ENCODE measurements at regions not wholly inside any gene's neighbourhood (a gene's known extent, or its start where the extent isn't known, plus 50 kb on each side); places are given as distances from the start of the nearest gene placed in this dataset.

DNA sequence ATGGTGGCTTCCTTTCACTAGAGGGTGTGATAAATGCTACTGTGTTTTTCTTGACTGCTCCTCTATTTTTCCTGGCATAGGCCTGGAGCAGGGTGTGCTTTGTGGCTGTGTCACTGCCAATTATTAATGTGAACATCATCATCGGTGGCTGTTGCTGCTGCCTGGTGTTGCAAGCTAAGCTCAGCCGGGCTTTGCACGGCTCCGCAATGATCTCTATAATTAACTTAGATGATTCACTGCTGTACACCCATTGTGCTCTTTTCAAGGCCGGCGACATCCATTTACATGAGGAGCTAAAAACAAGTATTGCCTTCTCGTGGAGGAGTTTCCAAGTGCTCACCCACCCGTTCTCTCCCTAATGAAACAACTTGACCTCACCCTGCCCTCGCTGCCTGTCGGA, 160.1 kb upstream of the IRX3 start:
- no peak for DNase-seq (ENCODE audit: low spot score)

DNA sequence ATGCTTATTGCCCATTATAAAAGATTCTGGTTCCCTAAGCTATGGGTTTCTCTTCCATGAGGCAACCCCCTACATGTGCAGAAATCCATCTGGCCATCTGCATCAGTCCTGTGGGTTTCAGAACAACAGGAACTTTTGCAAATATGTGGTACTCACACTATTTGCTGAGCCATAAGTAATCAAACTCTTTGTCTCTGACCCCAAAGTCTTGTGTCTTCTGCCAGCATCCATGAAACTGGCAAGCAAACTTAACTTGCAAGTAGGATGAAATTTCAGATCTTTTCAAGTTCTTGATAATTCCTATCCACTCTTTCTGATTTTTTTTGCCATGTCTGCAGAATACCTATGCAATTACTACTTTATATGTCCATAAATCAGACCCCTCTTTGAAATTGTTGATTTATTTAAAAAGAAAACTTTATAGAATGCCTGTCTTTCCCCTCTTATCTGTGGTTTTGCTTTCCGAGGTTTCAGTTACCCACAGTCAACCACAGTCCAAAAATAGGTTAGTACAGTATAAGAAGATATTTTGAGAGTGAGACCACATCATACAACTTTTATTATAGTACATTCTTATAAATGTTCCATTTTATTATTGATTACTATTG, 158.4 kb upstream of the IRX3 start:
- DNase-seq (ENCODE audit: low spot score) = no peak

DNA sequence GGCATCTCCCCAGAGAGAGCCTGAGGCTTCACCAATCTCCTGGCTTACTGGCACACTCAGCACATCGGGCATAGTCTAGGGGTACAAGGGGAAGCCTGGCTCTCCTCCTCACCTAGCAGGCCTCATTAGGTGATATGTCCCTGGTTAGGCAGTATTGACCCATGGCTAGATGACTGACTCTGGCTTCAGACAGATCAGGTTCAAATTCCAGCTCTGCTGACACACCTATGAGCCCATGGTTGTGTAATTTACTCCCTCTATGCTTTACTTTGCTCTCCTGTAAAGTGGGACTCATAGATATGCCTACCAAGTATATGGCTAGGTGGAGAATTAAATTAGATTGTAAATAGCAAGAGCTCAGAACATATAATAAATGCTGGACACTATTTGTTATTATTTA, 157.3 kb upstream of the IRX3 start:
- DNase-seq (ENCODE audit: low spot score) = no peak

GRCh38 chr16:54443352-54443751, 156.8 kb upstream of the IRX3 start:
- DNase-seq (ENCODE audit: low spot score) = no peak

DNA sequence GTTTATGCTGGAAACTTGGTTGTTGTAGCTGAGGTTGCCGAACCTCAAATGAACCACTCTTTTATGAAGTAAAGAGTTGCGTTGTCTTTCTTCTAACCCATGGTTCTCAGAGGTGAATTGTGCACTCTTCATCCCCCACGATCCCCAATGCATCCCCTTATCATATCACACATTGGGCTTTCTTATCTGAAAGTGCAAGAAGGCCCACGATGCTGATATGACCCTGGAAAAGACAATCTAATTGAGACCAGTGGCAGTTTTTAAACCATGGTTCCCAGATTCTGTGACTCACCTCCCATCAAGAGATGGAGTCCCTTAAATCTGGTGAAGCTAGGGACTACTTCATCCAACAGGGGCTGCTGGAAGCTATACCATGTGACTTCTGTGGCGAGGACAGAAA, 156.3 kb upstream of the IRX3 start:
- DNase-seq (ENCODE audit: low spot score) = no peak

DNA sequence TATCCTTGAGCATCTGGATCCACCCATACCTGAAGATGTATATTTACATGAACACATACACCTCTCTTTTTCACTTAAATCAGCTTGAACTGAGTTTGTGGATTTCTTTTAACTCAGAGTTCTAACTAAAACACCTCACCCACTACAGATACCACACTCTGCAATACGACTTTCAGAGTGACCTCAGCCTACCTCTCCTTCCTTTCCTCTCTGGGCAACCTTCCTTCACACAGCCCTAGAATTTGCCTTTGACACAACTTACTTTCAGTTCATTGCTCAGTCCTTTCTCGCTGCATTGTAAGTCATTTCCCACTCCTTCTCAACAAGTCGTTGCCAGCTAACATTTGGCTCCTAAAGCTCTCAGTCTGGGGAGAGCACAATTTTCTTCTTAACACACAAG, 151.9 kb upstream of the IRX3 start:
- no peak for DNase-seq (ENCODE audit: low spot score)

- no peak for DNase-seq (ENCODE audit: low spot score)
These were observed 151.3 kb upstream of the IRX3 start for GRCh38 chr16:54437921-54438320.

DNA sequence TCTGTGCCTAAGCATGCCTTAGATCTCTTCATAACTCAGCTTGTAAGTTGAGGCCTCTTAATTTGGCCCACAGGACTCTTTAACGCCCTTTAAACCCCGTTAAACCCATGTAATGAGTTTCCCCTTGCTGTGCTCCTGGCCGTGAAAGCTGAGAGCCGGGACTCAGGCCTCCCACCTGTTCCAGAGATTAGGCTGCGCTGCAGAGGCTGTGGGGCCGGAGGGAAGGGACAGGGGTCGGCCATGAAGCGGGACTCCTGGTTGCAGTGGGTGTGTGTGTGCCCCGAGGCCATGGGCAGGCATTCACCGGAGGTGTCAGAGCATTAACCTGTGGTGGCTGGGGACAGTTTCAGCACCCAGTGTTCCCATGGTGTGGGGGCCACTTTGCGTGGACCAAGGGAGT, 150.8 kb upstream of the IRX3 start:
- DNase-seq (ENCODE audit: low spot score) = no peak

DNA sequence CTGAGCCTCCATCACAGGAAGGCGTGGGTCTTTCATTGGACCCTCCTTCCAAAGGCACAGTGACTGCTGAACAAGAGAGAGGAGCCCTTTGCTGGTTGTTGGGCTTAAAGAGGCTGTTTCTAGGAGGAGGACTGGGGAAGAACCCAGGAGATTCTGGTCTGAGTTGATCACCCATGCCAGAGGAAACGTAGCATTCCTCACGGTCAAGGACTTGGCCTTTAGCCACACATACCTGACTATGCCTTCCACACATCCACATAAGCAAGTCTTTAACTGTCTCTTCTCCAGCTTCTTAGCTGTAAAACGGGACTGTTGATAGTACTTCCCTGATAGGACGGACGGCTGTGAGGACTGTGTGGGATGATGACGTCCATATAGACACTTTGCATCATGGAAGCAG, 149.8 kb upstream of the IRX3 start:
- DNase-seq (ENCODE audit: low spot score) = no peak

DNA sequence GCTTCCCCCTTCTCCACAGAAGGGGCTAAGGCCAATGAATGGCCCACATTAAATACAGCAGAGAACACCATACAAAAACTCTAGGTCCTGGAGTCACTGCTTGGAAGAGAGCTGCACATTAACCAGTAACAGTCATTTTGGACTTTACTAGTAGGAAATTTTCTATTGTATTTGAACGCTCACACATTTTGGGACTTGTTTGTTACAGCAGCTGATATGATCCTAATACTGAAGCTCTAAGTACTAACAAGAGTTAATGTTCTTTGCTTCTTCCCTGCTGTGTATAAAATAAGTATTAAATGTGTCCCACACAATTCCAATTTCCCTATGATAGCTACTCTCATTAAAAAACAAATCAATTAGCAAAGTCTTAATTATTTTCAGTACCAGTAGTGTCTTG, 148.3 kb upstream of the IRX3 start:
- no peak for DNase-seq (ENCODE audit: low spot score)

GRCh38 chr16:54432897-54433229, 146.3 kb upstream of the IRX3 start:
- no peak for DNase-seq (ENCODE audit: low spot score)

DNA sequence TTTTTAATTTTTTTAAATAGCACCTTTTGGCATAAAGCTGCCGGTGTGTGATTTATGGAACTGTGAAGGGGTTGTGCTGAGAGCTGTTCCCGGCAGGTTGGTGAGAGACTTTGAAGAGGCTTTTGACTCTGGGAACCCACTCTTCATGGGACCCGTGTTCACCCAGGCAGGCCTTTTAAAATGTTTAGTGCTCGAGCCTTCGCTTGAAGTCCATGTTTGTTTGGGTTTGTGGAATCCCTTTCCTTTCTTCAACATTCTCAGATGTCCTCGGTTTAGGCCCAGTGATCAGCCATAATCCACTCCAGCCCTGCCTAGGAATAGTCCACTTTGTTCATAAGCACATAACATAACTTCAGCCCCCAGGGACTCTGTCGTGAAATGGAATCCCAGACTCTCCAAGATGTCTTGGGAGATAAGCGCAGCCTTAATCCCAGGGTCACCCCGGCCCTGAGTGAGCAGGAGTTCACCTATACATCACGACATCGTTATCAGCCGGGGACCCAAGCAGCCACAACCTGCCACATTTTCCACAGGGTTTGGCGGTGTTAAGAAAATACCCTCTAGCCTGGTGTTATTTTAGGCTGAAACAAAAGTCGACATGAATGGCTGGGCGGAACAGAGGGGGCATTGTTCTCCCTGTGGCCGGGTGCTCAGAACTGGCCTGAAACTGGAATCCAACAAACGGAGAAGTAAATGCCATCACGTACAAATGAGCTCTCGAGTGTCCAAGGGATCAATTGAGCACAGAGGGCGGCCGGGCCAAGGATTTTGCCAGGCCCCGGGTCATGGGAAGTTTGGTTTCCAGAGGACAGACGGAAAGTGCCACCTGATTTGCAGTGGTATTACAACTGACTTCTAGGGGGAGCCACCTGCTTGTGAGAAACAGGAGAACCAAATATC, 145.7 kb upstream of the IRX3 start:
- no peak for DNase-seq (ENCODE audit: low spot score)

- no peak for DNase-seq (ENCODE audit: low spot score)
These were observed 144.7 kb upstream of the IRX3 start for GRCh38 chr16:54431041-54431996.

- DNase-seq (ENCODE audit: low spot score) = no peak
These were observed 144.0 kb upstream of the IRX3 start for GRCh38 chr16:54430491-54431030.

GRCh38 chr16:54429029-54429428, 142.4 kb upstream of the IRX3 start:
- no peak for DNase-seq (ENCODE audit: low spot score)

GRCh38 chr16:54426553-54426849, 139.9 kb upstream of the IRX3 start:
- DNase-seq (ENCODE audit: low spot score) = no peak

GRCh38 chr16:54425681-54426552, 139.3 kb upstream of the IRX3 start:
- DNase-seq (ENCODE audit: low spot score) = no peak

DNA sequence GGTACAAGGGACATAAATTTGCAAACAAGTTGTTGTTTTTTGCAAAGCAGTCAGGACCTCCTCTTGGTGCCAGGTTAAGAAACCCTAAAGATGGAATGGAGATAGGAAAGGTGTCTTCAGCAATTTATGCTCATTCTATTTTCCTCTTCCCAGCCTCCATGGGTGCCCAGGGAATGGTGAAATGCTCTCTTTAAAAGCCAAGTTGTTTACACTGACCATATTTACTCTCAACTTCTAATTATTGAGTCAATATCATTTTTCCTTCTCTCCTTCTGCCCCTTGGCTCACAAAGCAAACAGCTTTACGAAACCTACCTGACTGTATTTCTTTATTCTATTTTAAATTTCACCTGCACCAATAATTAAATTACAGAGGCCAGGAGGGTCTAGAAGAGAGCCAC, 138.5 kb upstream of the IRX3 start:
- DNase-seq (ENCODE audit: low spot score) = no peak

DNA sequence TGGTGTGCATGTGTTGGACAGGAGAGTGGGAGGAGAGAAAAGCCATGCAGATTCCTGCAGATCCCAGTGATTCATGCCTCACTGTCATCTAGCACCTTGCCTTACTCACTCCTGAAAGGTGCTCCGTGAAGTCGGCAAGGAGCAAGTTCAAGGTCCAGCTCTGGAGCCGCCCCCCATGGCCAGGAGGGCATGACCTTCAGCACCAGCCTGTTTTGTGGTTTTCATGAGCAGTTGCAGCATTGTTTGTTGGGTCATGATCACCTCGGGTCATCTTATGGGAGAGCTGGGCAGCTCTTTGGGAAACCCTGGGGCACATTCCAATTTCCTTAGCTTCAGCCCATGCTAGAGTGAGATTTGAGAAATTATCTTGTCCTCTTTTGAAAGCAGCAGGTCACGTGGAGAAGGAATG, 137.5 kb upstream of the IRX3 start:
- no peak for DNase-seq (ENCODE audit: low spot score)

DNA sequence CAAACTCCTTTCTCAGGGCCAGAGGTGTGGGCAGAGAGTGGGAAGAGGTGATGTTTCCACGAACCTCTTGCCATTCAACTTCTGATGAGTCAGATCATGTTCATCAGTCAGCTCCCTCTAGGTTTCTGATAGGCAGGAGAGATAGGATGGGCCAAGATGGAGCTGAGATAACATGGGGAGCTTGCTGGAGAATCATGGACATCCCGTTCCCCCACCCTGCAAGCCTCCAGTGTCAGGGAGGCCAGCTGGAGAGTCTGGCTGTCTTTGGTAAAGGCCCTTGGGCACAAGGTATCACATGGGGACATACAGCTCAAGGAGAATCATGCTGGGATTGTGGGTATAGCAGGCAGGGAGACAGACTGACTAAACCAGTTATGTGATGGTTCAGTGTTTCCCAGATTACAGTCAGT, 136.0 kb upstream of the IRX3 start:
- DNase-seq (ENCODE audit: low spot score) = no peak

DNA sequence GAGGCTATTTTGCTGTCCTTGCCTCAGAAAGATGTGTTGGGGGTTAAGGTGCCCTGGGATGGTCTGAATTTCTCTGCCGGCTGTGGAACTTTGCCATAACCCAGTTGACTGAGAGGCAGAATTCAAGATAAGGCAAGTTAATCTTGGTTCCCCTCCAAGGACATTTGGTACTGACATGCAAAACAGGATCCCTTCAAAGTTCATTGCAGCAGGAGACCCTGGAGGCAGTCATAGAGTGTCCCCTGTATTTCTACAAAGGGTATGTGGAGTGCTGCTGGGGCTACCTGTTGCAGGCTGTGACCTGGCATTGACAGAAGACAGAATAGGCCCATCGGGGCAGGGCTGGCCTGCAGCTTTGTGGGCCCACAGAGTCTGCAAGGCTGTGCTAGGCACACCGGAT, 135.6 kb upstream of the IRX3 start:
- DNase-seq (ENCODE audit: low spot score) = no peak
